ENCODE measurements at regions not wholly inside any gene's neighbourhood (a gene's known extent, or its start where the extent isn't known, plus 50 kb on each side); places are given as distances from the start of the nearest gene placed in this dataset.
"Not testable (repeated sequence)": the region's sequence is repeated elsewhere in the genome, so short reads cannot be mapped to it uniquely, and the experiment has no call there.

- not testable (repeated sequence) for DNase-seq
These were observed 330.1 kb upstream of the AR start for GRCh38 chrX:67213686-67214085.

- DNase-seq = no peak
These were observed 335.9 kb upstream of the AR start for GRCh38 chrX:67207912-67208311.

GRCh38 chrX:67159437-67159836 is 384.4 kb upstream of the AR start:
- no peak for DNase-seq

GRCh38 chrX:67114635-67115034 is 429.2 kb upstream of the AR start:
- no peak for DNase-seq

- DNase-seq = no peak
These were observed 438.1 kb upstream of the AR start for GRCh38 chrX:67105758-67106116.

GRCh38 chrX:67104982-67105757 is 438.7 kb upstream of the AR start:
- no peak for DNase-seq

GRCh38 chrX:67100031-67100884 is 443.6 kb upstream of the AR start:
- DNase-seq = no peak

GRCh38 chrX:67094061-67094460 is 449.8 kb upstream of the AR start:
- DNase-seq = no peak

GRCh38 chrX:67050760-67051159 is 411.9 kb upstream of the EDA2R start:
- DNase-seq = no peak

GRCh38 chrX:67044866-67045265 is 406.0 kb upstream of the EDA2R start:
- DNase-seq = no peak

- no peak for DNase-seq
These were observed 405.3 kb upstream of the EDA2R start for GRCh38 chrX:67044029-67044653.

GRCh38 chrX:67004451-67004850 is 365.6 kb upstream of the EDA2R start:
- DNase-seq = no peak

- DNase-seq = no peak
These were observed 355.9 kb upstream of the EDA2R start for GRCh38 chrX:66994729-66995128.

- not testable (repeated sequence) for DNase-seq
These were observed 353.2 kb upstream of the EDA2R start for GRCh38 chrX:66992077-66992476.

GRCh38 chrX:66988331-66988730 is 349.5 kb upstream of the EDA2R start:
- DNase-seq = no peak

- no peak for DNase-seq
These were observed 322.8 kb upstream of the EDA2R start for GRCh38 chrX:66961665-66962064.

GRCh38 chrX:66931713-66932112 is 292.8 kb upstream of the EDA2R start:
- DNase-seq = no peak

GRCh38 chrX:66930516-66930915 is 291.6 kb upstream of the EDA2R start:
- DNase-seq = not testable (repeated sequence)

GRCh38 chrX:66920296-66920695 is 281.4 kb upstream of the EDA2R start:
- DNase-seq = no peak

GRCh38 chrX:66919280-66919832 is 280.5 kb upstream of the EDA2R start:
- DNase-seq = no peak

GRCh38 chrX:66918511-66918910 is 279.6 kb upstream of the EDA2R start:
- DNase-seq = no peak

GRCh38 chrX:66915893-66916292 is 277.0 kb upstream of the EDA2R start:
- DNase-seq = no peak

GRCh38 chrX:66914080-66914479 is 275.2 kb upstream of the EDA2R start:
- DNase-seq = peak; percentile 17

- no peak for DNase-seq
These were observed 273.5 kb upstream of the EDA2R start for GRCh38 chrX:66912417-66912816.
